ENCODE measurements at regions not wholly inside any gene's neighbourhood (a gene's known extent, or its start where the extent isn't known, plus 50 kb on each side); places are given as distances from the start of the nearest gene placed in this dataset.

DNA sequence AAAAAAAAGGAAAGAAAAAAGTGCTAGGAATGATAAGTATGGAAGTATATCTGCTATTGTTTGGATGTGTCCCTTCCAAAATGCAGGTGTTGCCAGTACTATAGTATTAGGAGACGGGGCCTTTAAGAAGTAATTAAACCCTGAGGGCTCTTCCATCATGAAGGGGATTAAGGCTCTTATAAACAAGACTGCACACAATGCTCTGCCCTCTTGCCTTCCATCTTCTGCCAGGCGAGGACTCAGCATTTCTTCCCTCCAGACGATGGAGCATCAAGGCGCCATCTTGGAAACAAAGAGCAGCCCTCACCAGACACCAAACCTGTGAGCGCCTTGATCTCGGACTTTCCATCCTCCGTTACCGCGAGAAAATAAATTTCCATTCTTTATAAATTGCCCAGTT, 120.1 kb upstream of the GPM6A start:
- Mint-ChIP-seq H3K36me3 (no peaks in the 10 kb centered on the region), H3K27me3 (no peaks in the 10 kb centered on the region), H3K4me1 (no peaks in the 10 kb centered on the region), H3K27ac (no peak overlapping the region), H3K9me3 (no peaks in the 10 kb centered on the region), H3K4me3 (no peak overlapping the region)
- no peak for DNase-seq

DNA sequence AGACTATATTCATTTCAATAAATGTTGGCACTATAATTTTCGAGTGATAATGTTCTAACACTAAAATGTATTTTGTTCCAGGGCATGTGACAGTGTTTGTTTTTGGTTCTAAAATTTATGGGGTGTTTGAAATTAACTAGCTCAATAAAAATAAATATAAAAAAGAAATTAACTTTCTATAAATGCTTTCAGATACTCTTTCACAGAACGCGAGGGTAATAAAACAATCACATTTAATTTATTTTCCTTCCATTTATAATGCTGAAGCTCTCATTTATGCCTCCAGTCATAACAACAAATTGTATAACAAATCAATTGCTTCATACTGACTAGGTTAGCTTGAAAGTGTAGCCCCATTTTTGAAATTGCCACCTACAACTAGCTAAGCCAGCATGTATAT, 122.4 kb upstream of the GPM6A start:
- no peak overlapping the region for H3K4me3 Mint-ChIP-seq
- no peak for DNase-seq
- H3K4me1 Mint-ChIP-seq: no peaks in the 10 kb centered on the region

DNA sequence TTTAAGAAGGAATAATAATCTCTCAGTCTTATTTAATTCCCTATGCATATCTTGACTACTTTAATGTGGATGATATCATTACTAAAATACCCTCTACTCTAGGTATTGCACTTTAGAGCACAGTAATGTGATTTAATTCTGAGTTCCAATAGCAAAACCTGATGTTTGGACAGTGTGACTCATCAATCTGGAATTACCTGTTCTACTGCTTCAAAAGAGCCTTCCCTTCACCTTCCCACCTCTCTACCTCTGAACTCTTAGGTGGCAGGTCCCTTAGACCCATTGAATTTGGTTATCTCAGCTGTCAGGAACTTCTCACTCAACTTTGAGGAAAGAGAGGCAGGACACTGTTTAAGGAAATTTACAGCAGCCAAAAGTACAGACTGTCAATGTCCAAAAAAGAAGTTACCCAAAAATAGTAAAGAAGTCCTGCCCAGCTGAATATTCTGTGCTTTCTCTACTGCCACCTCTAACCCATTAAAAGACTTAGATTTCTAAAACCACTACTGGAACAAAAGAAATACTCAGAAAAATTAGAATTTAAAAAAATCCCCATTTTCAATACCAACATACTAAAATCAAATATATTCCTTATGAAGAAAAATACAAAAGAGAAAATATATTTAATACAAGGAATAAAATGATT, 123.1 kb upstream of the GPM6A start:
- Mint-ChIP-seq H3K36me3 (no peaks in the 10 kb centered on the region), H3K27ac (no peak overlapping the region), H3K27me3 (no peaks in the 10 kb centered on the region), H3K4me3 (no peak overlapping the region), H3K9me3 (no peaks in the 10 kb centered on the region), H3K4me1 (no peaks in the 10 kb centered on the region)
- no peak for DNase-seq

More for the DNA sequence above, 122.4 kb upstream of the GPM6A start:
- Mint-ChIP-seq H3K36me3 (no peaks in the 10 kb centered on the region), H3K27ac (no peak overlapping the region), H3K27me3 (no peaks in the 10 kb centered on the region), H3K9me3 (no peaks in the 10 kb centered on the region)

DNA sequence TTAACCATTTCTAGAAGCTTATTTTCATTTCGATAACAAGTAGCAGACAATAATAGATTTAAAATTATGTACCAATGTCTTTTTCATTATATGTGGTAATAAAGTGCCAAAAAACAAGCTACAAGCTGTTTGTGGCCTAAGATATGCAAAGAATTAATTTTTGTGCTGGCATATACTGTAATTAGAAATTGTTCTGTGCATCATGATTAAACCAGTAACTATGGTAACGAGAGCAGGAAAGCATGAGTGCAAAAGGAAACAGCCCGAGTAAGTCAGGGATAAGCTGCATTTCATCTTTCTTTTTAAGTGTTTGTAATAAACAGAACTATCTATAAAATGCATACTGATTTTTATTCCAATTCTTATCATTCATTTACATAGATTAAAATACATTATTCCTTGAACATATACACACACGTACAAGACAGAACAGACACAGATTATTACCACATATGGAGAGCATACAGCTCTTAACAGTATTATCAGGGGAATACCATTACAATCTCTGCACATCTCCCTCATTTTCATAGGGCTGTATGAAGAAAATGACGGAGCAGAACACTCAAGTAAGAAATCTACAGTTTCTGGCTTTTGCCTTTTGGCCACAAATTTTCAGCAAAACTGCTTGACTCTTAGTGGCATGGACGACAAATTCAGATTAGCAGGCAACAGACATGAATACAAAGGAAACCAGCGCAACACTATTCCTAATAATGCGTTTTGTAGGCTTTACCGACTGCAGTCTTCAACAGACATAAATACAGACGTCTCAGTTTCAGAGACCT, 121.3 kb upstream of the WDR17 start:
- H3K27ac Mint-ChIP-seq: no peak overlapping the region
- DNase-seq: no peak
- H3K4me3 Mint-ChIP-seq: no peak overlapping the region
- H3K36me3 Mint-ChIP-seq: no peaks in the 10 kb centered on the region
- peaks cover 5% of the 10 kb centered on the region for H3K4me1 Mint-ChIP-seq
- H3K9me3 Mint-ChIP-seq: no peaks in the 10 kb centered on the region
- peaks cover 4% of the 10 kb centered on the region for H3K27me3 Mint-ChIP-seq

DNA sequence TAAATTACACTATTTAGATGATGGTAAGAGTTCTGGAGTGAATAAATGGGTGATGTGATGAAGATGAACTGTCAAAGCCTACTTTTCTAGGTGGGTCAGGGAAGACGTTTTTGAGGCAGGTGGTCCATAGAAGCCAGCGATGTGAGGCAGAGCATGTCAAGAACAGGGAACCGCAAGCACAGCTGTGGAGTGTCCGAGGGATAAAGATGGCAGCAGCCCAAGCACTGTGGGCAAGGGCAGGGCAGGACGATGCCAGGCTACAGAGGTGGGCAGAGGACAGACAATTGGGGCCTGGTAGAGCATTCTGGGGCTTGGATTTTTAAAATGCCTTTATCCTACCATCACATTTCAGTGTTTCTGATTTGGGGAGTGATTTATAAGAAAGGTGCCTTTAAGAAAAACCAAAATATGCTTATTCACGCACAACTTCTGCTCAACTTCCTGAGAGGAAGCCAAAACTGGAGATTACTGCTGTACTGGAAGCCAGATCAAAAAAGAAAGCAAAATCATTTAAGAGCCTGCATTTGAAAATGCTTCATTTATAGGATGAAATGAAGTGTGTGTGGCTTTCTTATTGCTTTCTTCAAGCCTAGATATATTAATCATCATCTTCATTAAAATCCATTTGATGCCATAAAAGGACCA, 119.0 kb upstream of the WDR17 start:
- H3K27ac Mint-ChIP-seq: no peak overlapping the region
- H3K27me3 Mint-ChIP-seq: peaks cover 4% of the 10 kb centered on the region
- no peaks in the 10 kb centered on the region for H3K36me3 Mint-ChIP-seq
- H3K9me3 Mint-ChIP-seq: no peaks in the 10 kb centered on the region
- peaks cover 5% of the 10 kb centered on the region for H3K4me1 Mint-ChIP-seq
- DNase-seq: no peak
- no peak overlapping the region for H3K4me3 Mint-ChIP-seq

DNA sequence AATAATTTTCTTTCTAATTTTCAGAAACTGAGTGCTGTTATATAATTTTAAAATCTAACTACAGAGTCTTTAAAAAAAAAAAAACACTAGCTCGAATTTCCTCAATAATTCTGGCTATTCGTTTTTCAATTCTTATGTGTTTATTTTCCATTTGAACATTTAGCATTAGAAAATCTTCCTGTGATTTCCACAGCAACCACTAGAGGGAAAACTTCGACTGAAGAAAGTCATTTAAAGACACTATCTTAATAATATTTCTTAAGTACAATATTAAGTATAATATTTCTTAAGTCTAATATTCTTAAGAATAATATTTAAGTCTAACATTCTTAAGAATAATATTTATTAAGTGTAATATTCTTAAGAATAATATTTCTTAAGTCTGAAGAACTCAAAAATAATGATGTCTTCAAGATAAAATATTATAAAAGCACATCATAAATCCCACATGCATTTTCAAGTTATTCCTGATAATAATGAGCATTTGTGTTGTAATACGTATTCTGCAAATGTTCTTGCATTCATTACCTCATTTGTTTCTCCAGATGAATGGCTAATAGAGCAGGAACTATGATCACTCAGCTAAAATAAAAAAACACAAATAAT, 118.4 kb upstream of the WDR17 start:
- Mint-ChIP-seq H3K9me3 (no peaks in the 10 kb centered on the region), H3K4me1 (peaks cover 5% of the 10 kb centered on the region), H3K27me3 (peaks cover 8% of the 10 kb centered on the region), H3K4me3 (no peak overlapping the region), H3K36me3 (no peaks in the 10 kb centered on the region), H3K27ac (no peak overlapping the region)
- no peak for DNase-seq

DNA sequence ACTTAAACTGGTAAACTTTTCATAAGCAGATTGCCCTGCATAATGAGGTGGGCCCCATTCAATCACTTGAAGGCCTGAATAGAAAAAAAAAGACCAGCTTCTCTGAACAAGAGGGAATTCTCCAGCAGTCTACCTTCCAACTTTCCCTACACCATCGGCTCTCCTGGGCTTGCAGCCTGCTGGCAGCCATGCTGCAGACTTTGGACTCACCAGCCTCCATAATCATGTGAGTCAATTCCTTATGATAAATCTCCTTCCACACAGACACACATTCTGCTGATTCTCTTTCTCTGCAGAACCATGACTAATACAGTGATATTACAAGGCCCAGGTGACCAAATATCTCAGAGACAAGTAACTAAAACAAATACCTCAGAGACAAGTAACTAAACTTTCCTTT, 113.8 kb upstream of the WDR17 start:
- no peak overlapping the region for H3K4me3 Mint-ChIP-seq
- no peaks in the 10 kb centered on the region for H3K9me3 Mint-ChIP-seq
- H3K27ac Mint-ChIP-seq: no peak overlapping the region
- no peaks in the 10 kb centered on the region for H3K36me3 Mint-ChIP-seq
- peaks cover under 1% of the 10 kb centered on the region for H3K4me1 Mint-ChIP-seq
- peaks cover 7% of the 10 kb centered on the region for H3K27me3 Mint-ChIP-seq
- DNase-seq: no peak

DNA sequence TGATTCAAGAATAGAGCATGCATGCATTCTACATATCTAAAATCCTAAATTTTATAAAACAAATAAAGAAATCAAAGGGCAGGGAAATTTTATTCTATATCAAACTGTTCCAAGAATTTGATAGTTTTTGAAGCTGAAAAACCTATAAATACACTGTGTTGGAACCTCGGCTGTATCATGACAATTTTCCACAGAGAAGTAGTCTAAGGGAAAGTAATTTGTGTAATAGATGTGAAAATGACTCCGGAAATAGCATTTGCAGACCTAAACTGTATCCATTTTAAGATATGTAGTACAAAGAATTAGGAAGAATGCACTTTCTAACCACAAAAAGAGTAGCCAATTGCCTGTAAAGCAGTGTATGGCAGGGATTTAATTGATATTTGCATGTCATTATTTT, 112.5 kb upstream of the WDR17 start:
- H3K4me3 Mint-ChIP-seq: no peak overlapping the region
- H3K4me1 Mint-ChIP-seq: no peaks in the 10 kb centered on the region
- DNase-seq: no peak
- no peaks in the 10 kb centered on the region for H3K9me3 Mint-ChIP-seq
- H3K27me3 Mint-ChIP-seq: peaks cover 7% of the 10 kb centered on the region
- H3K27ac Mint-ChIP-seq: no peak overlapping the region
- no peaks in the 10 kb centered on the region for H3K36me3 Mint-ChIP-seq

DNA sequence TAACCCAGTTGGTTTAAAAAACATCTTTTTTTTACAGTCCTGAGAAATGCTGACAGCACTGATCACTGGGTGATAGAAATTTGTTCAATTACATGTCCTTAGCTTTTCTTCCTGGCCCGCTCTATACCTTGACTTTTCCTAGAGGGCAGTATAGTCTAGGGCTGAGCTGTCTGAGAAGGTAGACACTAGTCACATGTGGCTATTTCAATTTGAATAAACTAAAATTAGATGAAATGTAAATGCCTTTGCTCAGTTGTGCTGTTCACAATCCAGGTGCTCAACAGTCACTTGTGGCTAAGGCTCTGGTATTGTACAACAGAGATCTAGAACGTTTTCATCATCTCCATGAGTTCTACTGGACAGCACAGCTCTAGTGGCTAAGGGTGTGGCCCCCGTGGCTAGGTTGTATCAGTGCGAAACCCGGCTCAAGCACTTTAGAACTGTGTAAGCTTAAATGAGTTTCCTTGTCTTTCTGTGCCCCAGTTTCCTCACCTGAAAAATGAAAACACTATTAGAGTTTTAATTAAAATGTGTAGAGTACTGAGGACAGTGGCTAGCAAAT, 111.6 kb upstream of the WDR17 start:
- no peak for DNase-seq
- Mint-ChIP-seq H3K27me3 (peaks cover 13% of the 10 kb centered on the region), H3K36me3 (no peaks in the 10 kb centered on the region), H3K4me1 (no peaks in the 10 kb centered on the region), H3K27ac (no peak overlapping the region), H3K4me3 (no peak overlapping the region), H3K9me3 (no peaks in the 10 kb centered on the region)

DNA sequence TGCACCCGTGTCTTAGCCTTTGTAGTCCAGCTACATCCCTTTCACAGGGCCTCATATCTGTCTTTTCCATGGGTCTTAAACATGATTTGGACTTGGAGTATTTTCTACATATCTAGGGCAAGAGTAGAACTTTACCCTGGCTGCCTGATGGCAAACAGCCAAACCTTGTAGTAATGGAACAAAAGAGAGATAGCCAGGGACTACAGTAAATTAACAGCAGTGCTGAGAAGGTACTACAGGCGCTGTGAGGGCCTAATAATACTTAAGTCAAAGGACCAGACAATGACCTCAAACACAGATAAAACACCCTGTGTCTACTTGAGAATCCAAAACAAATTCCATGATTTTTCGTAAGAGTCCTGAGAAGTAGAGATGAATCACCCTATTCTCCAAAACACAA, 111.0 kb upstream of the WDR17 start:
- Mint-ChIP-seq H3K4me3 (no peak overlapping the region), H3K27ac (no peak overlapping the region), H3K9me3 (no peaks in the 10 kb centered on the region), H3K27me3 (peaks cover 13% of the 10 kb centered on the region), H3K4me1 (no peaks in the 10 kb centered on the region), H3K36me3 (no peaks in the 10 kb centered on the region)
- DNase-seq: no peak

DNA sequence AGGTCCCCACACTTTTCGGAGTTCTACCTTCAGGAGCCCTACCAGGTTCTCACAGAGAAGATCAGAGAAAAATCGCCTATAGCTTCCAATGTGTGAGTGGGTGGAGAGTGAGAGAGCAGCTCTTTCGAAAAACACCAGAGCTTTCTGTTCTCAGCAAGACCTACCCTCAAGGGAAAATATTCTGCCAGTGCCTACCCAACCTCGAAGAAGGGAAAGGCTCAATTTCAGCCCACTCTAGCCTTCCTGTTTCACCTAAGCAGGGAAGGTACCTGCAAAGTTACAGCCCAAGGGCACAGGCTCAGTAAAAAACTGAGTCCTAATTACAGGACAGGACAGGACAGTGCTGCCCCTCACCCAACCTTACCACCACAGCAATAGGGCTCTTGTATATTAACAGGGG, 104.0 kb upstream of the WDR17 start:
- no peaks in the 10 kb centered on the region for H3K4me1 Mint-ChIP-seq
- peaks cover 4% of the 10 kb centered on the region for H3K9me3 Mint-ChIP-seq
- DNase-seq: no peak
- no peaks in the 10 kb centered on the region for H3K36me3 Mint-ChIP-seq
- H3K27ac Mint-ChIP-seq: no peak overlapping the region
- H3K4me3 Mint-ChIP-seq: no peak overlapping the region
- H3K27me3 Mint-ChIP-seq: peaks cover 20% of the 10 kb centered on the region

DNA sequence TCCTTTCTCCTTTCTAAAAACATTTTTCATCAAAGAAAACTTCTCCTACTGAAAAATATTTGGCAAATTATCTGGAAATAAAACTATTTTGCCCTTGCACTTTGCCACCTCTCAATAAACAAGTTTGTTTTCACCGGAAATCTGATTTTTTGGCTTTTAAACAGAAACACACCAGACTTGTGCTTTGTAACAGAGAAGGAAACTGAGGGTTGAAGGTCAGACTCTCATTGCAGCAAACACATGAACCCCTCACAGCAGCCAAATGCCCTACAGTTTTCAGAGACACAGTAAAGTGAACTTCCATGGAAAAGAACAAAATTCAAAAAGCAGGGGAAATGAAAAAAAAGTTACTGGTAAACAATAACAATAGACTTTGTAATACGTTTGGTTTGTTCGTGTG, 95.6 kb upstream of the WDR17 start:
- Mint-ChIP-seq H3K4me1 (no peaks in the 10 kb centered on the region), H3K36me3 (no peaks in the 10 kb centered on the region), H3K27ac (no peak overlapping the region), H3K9me3 (peaks cover 3% of the 10 kb centered on the region), H3K27me3 (peaks cover 8% of the 10 kb centered on the region), H3K4me3 (no peak overlapping the region)
- no peak for DNase-seq

DNA sequence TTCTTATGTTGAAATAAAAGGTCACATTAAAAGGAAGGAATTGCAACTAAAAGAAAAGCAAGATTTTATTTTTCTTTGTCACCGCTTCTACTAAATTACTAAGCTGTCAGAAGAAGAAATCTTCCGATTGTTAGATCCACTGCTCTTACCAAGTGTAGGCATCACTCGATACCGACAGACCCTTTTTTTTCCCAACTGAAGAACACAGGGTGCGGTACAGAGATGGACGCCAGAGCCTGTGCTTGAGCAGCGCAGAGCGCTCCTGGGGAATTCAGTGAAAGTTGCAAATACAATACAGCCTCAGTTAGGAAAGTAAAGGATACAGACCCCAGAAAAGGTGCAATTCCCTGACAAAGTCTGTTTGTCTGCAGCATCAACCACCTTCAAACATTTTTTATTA, 94.9 kb upstream of the WDR17 start:
- DNase-seq: no peak

DNA sequence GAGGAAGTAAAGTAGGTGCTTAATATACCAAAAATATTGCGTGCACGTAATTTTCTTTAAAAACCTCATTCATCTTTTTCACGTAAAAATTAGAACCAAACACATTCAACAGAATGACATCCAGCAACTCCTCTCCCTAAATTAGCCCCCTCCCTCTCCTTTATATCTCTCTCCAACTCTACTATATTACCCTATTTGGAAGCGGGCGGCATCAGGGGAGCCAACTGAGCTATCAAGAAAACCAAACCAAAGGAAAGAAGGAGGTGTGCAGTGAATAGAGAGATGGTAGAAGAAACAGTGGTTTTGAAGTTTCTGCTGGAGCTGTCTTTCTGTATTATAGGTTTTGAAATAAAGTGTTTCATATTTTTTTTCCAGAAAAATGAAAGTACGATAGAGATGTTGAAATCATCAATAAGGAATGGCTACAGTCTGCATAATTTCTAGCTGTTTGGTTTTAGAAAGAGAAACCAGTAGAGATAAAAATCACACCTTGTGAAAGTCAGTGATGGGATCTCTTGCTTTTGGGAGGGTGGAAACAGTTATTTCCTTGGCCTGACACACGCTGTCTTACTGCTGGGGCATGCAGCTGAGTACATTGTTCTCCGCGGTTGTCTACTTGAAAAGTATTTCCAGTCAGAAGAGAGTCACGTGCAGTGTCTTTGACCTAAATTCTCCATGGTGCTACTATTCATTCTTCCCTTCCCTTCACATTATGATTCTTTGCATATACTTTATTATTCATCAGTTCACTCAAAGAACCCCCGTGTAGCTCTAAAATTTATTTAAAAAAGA, 94.1 kb upstream of the WDR17 start:
- H3K4me3 Mint-ChIP-seq: no peak overlapping the region
- H3K4me1 Mint-ChIP-seq: no peaks in the 10 kb centered on the region
- peaks cover 3% of the 10 kb centered on the region for H3K9me3 Mint-ChIP-seq
- no peak overlapping the region for H3K27ac Mint-ChIP-seq
- no peak for DNase-seq
- H3K36me3 Mint-ChIP-seq: no peaks in the 10 kb centered on the region
- H3K27me3 Mint-ChIP-seq: peaks cover 8% of the 10 kb centered on the region

More for the DNA sequence above, 94.9 kb upstream of the WDR17 start:
- Mint-ChIP-seq H3K9me3 (peaks cover 3% of the 10 kb centered on the region), H3K36me3 (no peaks in the 10 kb centered on the region), H3K4me3 (no peak overlapping the region), H3K27me3 (peaks cover 8% of the 10 kb centered on the region), H3K27ac (no peak overlapping the region), H3K4me1 (no peaks in the 10 kb centered on the region)
